Right forelimb (tissue), 1 donor: ENCODE measurements at regions not wholly inside any gene's neighbourhood (a gene's known extent, or its start where the extent isn't known, plus 50 kb on each side); places are given as distances from the start of the nearest gene placed in this dataset.
"Not testable (repeated sequence)": the region's sequence is repeated elsewhere in the genome, so short reads cannot be mapped to it uniquely, and the experiment has no call there.

Experiments used
- DNase-seq: peaks from one replicate; pipeline ENCODE4 v3.0.0-alpha.2; 2018

DNA sequence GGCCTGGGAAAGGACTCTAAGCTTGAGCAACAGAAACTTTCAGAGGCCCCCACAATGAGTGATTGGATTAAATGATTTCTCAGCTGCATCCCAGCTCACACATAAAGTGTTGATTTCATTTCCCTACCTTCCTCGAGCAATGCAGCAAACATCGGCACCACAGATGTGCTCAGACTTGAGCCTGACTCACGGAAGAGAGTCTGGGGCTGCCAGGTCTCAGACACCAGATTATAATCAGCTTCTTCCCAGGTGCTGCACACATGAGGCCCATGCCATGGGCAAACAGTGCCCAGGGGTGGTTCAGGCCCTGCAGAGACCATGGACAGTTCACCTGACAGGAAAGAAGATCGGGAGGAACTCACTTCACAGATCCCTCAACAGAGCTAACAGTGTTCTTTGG lies 226.6 kb upstream of the TENM4 start:
- no peak for DNase-seq

DNA sequence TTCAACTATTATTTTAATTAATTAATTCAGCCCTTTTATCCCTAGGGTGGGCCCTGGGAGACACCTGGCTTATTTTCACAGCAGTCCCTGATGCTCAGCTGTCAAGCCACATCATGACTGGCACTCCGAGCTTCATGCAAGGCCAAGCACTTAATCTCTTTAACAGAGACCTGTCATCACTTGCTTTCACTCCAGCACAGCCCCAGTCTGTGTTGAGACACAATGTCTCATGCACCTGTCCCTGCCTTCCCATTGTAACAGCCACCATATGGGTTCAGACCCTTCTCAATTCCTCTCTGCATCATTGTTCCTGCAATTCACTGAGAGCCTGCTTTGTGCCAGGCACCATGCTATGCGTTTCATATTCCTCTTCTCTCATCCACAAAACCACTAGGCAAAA lies 222.2 kb upstream of the TENM4 start:
- DNase-seq = no peak

DNA sequence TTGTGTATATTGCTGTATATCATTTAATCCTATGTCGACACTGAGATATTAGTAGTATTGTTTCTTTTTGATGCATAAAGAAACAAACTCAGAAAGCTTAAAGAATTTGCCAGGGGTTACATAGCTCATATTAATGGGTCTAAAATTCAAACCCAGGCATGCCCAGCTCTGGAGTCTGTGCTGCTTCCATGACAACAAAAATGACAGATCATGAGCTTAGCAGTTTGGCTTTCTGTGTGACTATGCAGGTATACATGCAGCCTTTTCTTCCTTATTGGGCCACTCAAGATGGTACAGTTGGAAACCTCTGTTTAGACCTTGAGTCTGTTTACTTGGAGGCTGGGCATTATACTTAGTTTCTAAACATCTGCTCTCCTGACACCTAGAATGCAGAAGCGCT lies 220.5 kb upstream of the TENM4 start:
- DNase-seq = no peak

DNA sequence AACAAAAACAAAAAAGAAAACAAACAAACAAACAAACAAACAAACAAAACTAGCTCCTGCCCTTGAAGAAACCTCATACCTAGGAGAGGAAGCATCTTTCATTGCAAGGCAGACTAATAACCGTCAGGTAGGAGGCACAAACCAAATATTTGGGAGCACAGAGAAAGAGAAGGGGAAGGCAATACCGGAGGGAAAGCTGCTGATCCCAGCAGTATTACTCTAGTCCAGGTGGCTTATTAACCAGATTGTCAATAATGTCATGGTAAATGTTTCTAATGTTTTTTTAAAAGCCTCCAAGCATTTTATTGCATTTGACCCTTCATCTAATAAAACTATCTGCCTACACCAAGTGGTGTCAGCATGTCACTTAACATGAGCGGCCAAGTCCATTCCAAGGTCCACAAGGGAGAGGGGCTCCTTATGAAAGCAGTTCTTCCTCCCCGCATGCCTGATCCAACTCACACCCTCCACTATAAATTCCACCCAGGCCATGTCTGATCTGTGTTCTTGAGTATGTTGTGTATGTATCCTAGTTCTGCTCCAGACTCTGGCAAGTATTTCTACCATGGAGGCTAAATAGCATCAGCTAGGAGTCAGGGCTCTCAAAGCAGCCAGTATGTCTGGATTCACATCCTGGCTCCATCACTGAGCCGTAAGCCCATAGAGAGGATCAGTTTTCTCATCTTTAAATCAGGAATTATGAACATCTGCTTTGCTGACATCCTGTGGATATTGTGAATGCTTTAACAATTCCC lies 208.1 kb upstream of the TENM4 start:
- DNase-seq = no peak

GRCh38 chr11:79637219-79637618 lies 196.4 kb upstream of the TENM4 start:
- no peak for DNase-seq

- no peak for DNase-seq
These were observed 194.1 kb upstream of the TENM4 start for GRCh38 chr11:79634905-79635304.

DNA sequence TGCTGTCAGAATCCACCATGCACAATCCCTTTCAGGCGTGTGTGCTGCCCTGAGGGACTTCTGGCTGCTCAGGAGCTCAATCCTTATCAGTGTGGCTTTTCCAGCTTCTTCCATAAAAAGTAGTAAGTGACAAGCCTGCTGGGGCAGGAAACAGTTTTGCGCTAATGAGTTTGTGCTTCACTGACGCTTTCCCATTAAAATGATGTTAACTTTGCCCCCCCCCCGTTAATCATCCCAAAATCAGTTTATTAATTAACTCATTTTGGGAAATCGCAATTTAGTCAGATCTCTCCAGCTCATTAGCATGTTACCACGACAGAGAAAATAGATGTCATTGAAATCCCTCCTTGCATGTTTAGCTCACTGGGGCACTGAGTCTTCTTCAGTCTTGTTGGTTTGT lies 186.5 kb upstream of the TENM4 start:
- no peak for DNase-seq

DNA sequence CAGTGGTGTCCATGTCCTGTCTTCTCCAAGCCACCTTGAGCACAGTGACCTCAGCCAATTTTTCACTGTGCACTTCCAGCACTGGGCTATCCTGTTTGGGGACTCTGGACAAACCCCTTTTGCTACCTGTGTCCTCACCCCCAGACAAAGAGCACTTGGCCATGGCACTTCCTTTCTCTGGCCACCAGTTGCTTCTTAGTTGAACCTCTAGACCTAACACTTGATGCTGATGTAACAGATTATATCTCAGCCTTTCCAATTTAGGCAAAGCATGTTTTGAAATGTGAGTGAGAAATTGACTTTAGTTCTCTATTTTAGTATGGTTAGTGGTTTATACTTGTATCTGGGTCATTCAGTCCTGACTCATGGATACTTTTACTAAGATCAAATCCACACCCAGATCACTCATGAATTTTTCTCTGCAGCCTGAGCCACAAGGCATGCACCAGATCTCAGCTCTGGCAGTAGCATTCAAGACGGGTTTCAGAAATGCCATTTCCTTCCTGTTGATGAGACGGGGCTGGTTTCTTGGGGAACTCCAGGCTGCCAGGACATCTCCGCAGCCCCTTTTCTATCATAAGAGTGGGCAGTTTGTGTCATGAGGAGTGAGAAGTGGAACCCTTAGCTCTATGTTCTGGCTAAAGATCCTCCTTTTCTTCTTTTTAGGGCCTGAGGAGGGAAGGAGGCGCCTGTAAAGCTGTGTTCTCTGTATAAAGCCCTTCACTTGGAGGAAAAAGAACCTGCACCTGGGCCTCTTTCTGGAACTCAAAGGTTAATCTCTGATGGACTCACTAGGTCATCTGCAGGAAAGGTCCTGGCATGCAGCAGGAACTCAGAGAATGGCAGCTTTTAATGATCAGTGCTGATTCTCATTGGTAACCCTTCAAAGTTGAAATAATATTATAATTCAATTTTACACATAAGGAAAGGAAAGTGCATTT lies 185.6 kb upstream of the TENM4 start:
- DNase-seq = no peak

GRCh38 chr11:79623375-79623774 lies 182.5 kb upstream of the TENM4 start:
- DNase-seq = no peak

GRCh38 chr11:79617561-79617960 lies 176.7 kb upstream of the TENM4 start:
- DNase-seq = no peak

DNA sequence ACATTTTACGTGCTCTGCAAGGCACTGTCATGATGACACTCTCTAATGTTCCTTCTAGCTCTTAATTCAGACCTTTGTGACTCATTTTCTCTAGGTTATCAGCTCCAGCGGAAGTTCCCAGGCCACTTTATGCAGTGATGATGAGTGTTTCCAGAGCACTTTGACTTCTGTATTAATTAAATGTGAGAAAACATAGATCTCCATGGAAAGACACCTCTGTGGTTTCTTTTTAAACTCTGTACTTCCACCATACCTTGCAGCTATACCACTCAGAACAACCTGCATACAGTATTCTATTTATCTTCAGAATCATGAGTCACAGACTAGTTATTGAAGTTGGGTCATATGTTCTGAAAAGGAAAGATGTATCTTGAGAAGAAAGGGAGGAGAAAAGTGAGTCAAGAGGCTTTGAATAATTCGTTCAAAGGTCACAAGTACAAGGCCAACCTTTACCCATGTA lies 175.6 kb upstream of the TENM4 start:
- DNase-seq = no peak

GRCh38 chr11:79615425-79615824 lies 174.6 kb upstream of the TENM4 start:
- DNase-seq = no peak

DNA sequence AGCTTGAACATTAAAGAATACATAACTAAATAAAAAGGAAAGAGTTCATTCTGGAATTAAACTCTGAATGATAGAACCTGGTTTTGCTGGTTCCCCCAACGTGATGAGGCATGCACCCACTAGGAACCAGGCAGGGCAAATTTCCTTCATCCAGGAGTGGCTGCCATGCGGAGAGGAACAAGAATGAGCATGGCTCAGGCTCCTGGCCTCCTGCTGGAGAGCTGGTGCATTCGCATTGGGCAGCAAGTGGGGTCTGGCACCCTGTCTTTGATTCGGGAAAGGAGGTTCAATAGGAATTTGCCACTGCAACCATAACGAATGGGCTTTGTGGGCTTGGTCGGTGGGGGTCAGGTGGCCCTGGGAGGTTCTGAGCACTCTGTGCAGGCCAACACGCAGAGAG lies 169.8 kb upstream of the TENM4 start:
- no peak for DNase-seq

DNA sequence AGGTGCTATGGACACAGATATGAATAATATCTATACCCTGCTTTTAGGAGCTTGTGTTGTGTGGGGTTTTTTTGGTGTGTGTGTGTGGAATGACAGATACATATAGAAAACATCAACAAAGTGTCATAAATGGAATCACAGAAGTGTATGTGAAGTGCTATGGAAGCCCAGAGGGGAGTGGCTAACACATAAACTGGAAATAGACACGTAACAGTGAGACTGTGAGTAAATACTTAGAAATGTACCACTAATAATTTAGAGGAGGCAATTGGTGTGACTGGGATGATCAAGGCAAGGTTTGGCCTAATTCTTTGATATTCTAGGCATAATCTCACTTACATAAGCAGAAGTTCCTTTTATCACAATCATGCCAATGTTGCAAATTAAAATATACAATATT lies 169.3 kb upstream of the TENM4 start:
- no peak for DNase-seq

- no peak for DNase-seq
These were observed 168.7 kb upstream of the TENM4 start for GRCh38 chr11:79609511-79609910.

DNA sequence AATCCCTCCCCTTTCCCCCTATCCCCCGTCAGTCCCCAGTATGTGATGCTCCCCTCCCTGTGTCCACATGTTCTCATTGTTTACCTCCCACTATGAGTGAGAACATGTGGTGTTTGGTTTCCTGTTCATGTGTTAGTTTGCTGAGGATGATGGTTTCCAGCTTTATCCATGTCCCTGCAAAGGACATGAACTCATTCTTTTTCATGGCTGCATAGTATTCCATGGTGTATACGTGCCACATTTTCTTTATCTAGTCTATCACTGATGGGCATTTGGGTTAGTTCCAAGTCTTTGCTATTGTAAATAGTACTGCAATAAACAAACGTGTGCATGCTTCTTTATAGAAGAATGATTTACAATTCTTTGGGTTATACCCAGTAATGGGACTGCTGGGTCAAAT lies 165.6 kb upstream of the TENM4 start:
- DNase-seq = not testable (repeated sequence)

DNA sequence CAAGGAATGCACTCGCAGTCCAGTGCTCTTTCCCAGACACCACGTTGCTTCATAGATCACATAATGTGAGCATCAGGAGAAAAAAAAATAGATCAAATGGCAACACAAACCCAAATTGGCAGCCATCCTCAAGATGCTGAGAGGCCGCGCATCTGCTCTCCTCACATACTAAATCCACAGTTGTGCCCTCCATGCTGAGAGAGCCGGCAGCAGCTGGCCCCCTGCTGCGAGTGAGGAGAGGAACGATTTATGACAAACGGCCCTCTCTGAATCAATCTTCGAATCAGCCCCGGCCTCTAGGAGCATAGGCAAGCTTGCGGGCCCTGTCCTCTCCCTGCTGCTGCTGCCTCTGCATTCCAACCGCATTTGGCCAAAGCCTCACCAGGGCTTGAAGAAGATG lies 159.9 kb upstream of the TENM4 start:
- peak; percentile 44 for DNase-seq

- no peak for DNase-seq
These were observed 154.0 kb upstream of the TENM4 start for GRCh38 chr11:79594834-79595233.

GRCh38 chr11:79592824-79593223 lies 152.0 kb upstream of the TENM4 start:
- no peak for DNase-seq

DNA sequence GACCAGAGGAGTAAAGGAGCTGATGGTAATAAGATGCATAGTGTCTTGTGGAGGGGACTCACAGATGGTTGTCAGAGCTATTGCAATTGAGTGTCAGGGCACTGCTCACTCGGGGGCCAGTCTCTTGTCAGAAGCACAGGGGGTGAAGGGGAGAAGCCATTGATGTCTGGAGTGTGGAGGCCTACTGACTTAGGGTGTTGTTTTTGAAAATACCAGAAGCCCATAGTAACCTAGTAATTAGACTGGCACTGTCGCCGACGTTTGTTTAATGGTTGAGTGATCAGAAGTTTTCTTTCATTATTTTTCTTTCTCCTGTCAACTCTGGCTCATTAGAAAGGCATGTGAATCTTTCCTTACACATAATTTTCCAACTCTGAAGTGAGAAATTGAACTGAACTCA lies 151.6 kb upstream of the TENM4 start:
- no peak for DNase-seq

GRCh38 chr11:79582434-79582833 lies 141.6 kb upstream of the TENM4 start:
- no peak for DNase-seq

DNA sequence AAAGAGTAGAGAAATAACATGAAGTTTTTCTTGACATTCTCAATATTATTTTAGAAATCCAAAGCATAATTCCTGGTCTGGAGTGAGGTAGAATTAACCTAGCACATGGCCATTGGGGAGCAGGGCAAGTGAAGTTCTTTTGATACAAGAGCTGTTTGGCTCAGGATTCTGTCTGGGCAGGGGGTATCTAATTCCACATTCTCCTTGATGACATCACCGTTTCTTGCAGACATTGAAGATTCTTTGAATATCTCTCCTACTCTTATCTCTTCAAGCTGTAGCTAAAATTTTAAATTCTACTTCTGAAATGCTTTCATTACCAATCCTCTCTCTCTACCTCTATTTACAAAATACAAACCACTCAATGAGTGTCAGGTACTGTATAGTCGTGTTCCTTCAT lies 138.2 kb upstream of the TENM4 start:
- no peak for DNase-seq

DNA sequence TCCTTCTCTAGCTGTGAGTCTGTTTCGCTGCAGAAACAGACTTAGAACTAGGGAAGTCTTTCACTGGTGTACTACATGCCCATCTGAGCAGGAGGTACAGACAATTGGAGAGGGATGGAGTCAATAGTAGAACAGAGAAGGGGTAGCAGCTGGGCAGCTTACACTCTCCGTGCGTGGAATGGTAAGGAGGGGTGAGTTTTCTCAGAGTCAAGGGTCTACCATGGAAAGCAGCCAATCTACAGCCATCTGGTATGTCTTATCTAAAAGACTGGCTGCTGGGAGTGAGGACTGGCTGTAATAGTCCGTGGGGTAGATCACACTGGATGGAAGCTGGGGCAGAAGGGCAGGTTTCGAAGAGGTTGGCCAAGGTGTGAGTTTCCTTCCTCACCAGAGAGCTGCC lies 137.3 kb upstream of the TENM4 start:
- DNase-seq = no peak

GRCh38 chr11:79575701-79576100 lies 134.9 kb upstream of the TENM4 start:
- no peak for DNase-seq
